ENCODE measurements at regions not wholly inside any gene's neighbourhood (a gene's known extent, or its start where the extent isn't known, plus 50 kb on each side); places are given as distances from the start of the nearest gene placed in this dataset.
"Not testable (repeated sequence)": the region's sequence is repeated elsewhere in the genome, so short reads cannot be mapped to it uniquely, and the experiment has no call there.

GRCh38 chr6:73943411-73943810 lies 247.4 kb downstream of the CD109 start:
- no peak for DNase-seq (ENCODE audit: low spot score)

- DNase-seq (ENCODE audit: low spot score) = no peak
Observed at GRCh38 chr6:73942592-73943186, 246.7 kb downstream of the CD109 start.

GRCh38 chr6:73941892-73942291 lies 245.9 kb downstream of the CD109 start:
- no peak for DNase-seq (ENCODE audit: low spot score)

GRCh38 chr6:73937805-73938204 lies 241.8 kb downstream of the CD109 start:
- DNase-seq (ENCODE audit: low spot score) = no peak

- DNase-seq (ENCODE audit: low spot score) = no peak
Observed at GRCh38 chr6:73932866-73933265, 236.9 kb downstream of the CD109 start.

- no peak for DNase-seq (ENCODE audit: low spot score)
Observed at GRCh38 chr6:73929405-73929804, 233.4 kb downstream of the CD109 start.

- DNase-seq (ENCODE audit: low spot score) = no peak
Observed at GRCh38 chr6:73927421-73927820, 231.4 kb downstream of the CD109 start.

GRCh38 chr6:73925703-73926102 lies 229.7 kb downstream of the CD109 start:
- not testable (repeated sequence) for DNase-seq (ENCODE audit: low spot score)

- DNase-seq (ENCODE audit: low spot score) = no peak
Observed at GRCh38 chr6:73923905-73924485, 228.0 kb downstream of the CD109 start.

- peak; percentile 0 for DNase-seq (ENCODE audit: low spot score)
Observed at GRCh38 chr6:73903155-73903554, 207.2 kb downstream of the CD109 start.

- no peak for DNase-seq (ENCODE audit: low spot score)
Observed at GRCh38 chr6:73901986-73902385, 206.0 kb downstream of the CD109 start.

GRCh38 chr6:73901311-73901710 lies 205.3 kb downstream of the CD109 start:
- peak; percentile 1 for DNase-seq (ENCODE audit: low spot score)

- DNase-seq (ENCODE audit: low spot score) = peak; percentile 3
Observed at GRCh38 chr6:73898599-73898998, 202.6 kb downstream of the CD109 start.

GRCh38 chr6:73893696-73894095 lies 197.7 kb downstream of the CD109 start:
- DNase-seq (ENCODE audit: low spot score) = peak; percentile 1

- DNase-seq (ENCODE audit: low spot score) = no peak
Observed at GRCh38 chr6:73888050-73888449, 192.0 kb downstream of the CD109 start.

- DNase-seq (ENCODE audit: low spot score) = no peak
Observed at GRCh38 chr6:73885393-73885792, 189.4 kb downstream of the CD109 start.

- no peak for DNase-seq (ENCODE audit: low spot score)
Observed at GRCh38 chr6:73884540-73884939, 188.5 kb downstream of the CD109 start.

- DNase-seq (ENCODE audit: low spot score) = peak; percentile 2
Observed at GRCh38 chr6:73879501-73880293, 183.7 kb downstream of the CD109 start.

GRCh38 chr6:73878403-73878802 lies 182.4 kb downstream of the CD109 start:
- DNase-seq (ENCODE audit: low spot score) = no peak

All from hematopoietic multipotent progenitor cell treated with erythropoietin and hydrocortisone succinate and interleukin-3 and kit ligand, for 17 days (in vitro differentiated cells).